HG02642 (cell line): ENCODE measurements at regions not wholly inside any gene's neighbourhood (a gene's known extent, or its start where the extent isn't known, plus 50 kb on each side); places are given as distances from the start of the nearest gene placed in this dataset.

ENCODE experiments used
- ATAC-seq: cut with Tn5 transposase; IDR thresholded peaks from one replicate; pipeline ENCODE4 v1.9.1; 2021; ENCODE audit warnings: mild to moderate bottlenecking; ENCODE audit not compliant: unreplicated experiment, poor library complexity

DNA sequence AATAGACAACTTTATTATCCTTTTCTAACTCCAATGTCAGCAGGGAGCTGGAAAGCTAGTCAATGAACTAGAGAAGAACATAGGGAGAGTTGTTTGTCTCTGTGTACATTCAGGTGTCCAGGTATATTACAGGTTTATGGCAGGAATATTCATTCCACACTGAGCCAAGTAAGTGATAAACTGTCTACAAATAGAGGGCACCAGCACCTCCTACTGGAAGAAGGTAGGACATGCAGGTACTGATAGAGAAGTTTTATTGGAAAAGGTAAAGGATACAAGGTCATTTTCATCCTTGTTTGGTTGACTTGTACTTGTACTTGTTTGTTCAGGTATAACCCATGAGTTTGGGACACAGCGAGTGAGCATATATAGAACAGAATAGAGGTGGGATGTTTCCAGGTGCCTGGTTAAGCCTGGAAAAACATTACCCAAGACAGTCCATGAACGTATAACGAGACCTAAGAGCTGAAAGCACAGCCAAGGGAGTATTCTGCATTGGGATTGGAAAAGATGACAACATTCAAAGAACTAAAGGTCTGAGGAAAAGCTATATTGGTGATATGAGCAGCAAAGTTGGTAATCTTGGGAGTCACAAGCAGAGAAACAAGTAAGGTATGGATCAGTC, 61.4 kb upstream of the PPP1R3C start:
- no peak for ATAC-seq

DNA sequence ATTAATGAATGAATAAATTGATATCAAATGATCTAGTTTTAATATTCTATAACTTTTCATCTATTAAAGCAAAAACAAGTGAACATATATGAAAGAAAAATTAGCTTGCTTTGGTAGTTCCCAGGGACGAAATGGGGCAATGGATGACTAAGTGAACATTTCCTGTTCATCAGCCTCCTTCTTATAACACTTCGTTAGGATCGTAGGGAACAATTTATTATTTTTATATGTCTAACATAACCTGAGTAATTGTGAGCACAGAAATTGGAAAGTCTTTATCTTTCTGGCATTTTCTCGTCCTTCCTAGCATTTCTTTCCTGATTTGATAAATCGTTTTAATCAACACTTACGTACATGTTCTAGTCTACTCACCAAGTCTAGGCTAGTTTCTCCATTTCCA, 59.1 kb upstream of the PPP1R3C start:
- ATAC-seq, result no peak

DNA sequence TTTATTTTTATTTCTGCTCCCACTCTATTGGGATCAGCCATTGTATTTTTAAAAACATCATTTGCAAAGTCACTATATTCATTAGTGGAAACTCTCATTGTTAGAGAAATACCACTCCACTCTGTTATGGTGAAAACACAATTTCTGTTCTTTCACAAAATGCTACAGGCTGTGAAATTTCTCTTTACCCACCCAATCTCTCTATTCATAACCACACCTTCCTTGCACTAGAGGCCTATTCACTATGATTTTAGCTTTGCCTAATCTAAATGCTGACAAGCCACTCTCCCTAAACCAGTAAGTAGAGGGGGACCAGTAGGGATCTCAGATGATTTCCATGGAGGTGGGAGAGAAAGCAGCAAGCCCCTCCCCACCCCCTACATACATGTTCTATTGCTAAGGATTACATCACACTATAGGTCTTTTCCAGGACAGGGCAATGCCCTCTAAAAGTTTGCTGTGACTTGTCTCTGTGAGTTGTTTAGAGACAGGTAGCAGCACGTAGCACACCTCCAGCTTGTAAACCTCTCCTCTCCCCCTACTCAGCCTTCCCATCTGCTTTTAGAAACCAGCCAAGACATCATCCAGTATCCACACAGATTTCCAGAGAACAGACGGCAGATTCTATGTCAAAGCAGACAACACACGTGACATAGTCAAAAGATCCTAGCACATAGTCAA, 58.3 kb upstream of the PPP1R3C start:
- ATAC-seq, result no peak

DNA sequence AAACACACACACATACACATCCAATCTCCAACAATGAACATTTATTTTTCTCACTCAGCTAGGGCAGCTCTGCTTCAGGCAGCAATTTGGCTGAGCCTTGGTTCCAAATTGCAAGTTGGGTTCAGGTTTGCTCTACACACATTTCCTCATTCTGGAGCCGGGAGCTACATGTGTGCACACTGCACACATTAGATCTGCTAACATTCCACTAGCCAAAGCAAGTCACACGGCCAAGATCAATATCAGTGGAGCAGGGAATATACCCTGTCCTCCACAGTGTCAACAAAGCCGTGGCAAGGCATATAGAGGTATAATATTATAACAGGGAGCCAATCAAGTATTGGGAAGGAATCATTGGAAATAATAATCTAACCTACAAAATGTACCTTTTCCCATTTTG, 57.5 kb upstream of the PPP1R3C start:
- ATAC-seq, result no peak

DNA sequence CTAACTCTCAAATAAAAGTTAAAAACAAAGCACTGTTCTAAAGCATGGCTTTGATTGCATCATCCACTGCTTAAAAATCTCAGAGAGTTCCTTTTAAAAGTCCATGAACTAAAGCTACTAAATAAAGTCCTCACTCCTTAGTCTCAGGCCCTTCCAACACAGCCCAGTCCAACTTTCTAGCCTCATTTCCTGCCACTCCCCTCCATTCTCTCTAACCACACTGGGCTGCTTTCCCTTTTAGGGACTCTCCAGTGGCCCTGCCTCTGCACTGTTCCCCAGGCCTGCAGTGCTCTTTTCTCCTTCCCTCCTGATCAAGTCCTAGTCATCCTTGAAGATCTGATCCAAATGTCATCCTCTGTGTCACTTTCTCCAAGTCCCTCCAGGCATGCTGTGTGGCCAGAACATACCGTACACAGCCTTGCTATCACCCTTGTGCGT, 56.9 kb upstream of the PPP1R3C start:
- no peak for ATAC-seq

DNA sequence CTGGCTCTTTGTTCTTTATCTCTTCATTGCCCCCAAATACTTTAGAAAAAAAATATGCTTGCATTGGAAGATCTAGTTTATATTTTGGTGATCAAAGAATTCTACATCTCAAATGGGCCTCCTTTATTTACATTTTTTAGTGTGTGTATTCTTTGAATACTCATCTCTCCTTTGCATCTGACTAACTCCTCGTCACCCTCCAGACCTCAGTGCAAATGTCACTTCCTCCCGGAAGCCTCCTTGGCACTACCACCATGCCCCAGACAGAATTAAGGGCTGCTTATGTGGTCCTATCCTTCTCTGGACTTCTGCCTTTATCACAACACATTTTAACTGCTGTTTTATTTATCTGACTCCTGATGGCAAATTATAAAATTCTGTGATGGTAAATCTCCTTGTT, 52.0 kb upstream of the PPP1R3C start:
- no peak for ATAC-seq

DNA sequence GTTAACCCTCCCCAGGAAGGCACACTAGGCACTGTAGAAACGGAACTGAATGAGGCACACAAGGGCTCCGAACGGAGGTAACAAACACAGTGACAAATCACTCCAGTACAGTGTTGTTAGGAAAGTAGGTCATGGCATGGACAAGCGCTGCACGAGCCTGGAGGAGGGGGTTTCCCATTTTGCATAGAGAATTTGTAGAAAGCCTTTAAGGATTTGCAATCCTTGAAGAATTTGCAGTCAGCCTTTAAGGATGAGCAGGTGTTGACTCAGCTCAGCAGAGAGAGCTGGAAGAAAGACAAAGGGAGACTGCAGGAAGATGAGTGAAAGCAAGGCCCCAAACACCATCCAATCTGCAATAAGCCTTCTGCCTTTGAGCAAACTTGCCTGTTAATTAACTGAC, 51.1 kb upstream of the PPP1R3C start:
- no peak for ATAC-seq

DNA sequence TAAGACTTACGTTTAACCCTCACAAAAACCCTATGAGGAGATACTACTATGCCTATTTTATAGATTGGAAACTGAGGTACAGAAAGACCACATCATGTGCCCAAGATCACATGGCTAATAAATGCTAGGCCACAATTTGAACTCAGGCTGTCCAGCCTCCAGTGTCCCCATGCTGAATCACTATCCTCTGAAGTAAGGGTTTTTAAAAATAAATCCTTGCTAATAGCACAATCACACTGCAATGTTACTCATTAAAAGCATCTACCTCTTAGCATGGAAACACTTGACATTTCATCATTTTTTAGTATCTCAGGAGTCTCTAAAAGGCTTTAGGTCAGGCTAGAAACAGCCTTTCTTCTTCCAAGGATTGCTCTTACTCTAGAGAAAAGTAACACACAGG, 50.0 kb upstream of the PPP1R3C start:
- no peak for ATAC-seq
